Effector CD4-positive, alpha-beta T cell (primary cell): ENCODE measurements at regions not wholly inside any gene's neighbourhood (a gene's known extent, or its start where the extent isn't known, plus 50 kb on each side); places are given as distances from the start of the nearest gene placed in this dataset.
"Not testable (repeated sequence)": the region's sequence is repeated elsewhere in the genome, so short reads cannot be mapped to it uniquely, and the experiment has no call there.

Experiments used
- DNase-seq: peaks from one replicate; pipeline ENCODE4 v3.0.0-alpha.2; 2020

DNA sequence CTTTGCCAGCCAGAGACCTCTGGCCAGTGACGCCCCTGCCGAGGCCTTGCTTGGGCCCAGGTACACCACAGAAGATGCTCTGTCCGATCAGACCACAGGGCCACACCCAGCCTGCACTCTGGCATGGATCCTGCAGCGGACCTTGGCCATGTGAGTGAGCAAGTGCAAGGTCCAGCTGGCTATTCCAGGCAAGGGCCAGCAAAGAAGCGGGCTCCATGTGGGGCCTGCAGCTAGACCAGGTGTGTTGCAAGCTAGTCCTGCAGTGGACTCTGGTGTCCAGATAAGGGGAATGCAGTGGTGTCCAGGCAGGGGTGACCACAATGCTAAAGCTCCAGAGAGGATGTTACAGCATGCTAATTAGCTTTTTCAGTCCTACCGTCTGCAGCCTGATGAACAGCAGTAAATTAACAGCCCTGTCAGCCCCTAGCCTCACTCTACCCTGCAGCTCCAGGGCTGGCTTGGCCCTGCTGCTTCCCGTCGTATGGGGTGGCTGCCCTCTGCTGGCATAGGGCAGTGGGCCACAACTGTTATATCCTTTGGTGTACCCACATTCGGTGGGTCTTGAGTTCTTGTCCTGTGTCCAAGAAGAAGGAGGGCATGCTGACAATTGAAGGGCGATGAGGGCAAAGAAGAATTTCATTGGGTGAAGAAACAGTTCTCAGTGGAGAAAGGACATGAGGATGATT is 284.5 kb upstream of the POU5F2 start:
- DNase-seq: no peak

DNA sequence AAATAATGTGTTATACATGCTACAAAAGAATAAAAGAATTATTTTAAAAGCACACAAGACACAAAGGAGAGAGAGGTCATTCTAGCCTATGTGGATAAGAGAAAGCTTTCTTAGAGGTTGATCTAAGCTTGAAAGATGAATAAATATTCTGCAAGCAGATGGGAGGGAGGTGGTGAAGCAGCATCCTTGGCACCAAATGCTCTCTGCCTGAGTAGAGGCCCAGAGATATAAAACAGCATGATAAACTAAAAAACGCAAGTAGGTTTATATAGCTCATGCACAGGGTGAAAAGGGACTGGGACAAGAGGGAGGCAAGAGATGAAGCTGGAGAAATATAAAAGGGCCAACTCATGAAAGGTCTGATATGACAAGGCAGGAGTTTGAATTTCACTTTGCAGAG is 283.2 kb upstream of the POU5F2 start:
- DNase-seq: no peak

- DNase-seq: no peak
These were observed 282.7 kb upstream of the POU5F2 start for GRCh38 chr5:94024101-94024500.

GRCh38 chr5:94021246-94021645 is 279.8 kb upstream of the POU5F2 start:
- DNase-seq: no peak

- DNase-seq: no peak
These were observed 276.2 kb upstream of the POU5F2 start for GRCh38 chr5:94017579-94017978.

GRCh38 chr5:94010814-94011213 is 269.4 kb upstream of the POU5F2 start:
- DNase-seq: no peak

- DNase-seq: no peak
These were observed 267.8 kb upstream of the POU5F2 start for GRCh38 chr5:94009161-94009560.

DNA sequence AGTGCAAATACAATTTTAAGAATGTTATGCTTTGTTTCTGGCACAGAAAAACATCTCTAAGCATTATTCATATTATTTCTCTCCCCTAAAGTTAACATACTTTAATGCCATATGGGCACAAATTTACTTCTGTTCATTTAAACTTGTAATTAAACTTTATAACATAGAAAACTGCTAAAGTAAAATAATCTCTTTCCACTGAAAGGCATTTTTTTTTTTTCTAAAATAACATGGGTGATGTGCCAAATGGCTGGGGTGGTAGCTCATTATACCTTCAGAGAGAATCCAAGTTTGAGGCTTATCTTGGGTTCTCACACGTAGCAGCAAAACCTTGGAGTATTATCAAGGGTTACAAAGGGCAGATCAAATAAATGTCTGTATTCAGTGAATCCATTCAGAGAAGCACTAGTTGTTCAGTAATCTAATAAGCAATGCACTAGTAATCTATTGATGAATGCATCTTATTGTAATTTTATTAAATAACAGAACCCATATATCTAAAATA is 257.6 kb upstream of the POU5F2 start:
- DNase-seq: no peak

- DNase-seq: no peak
These were observed 256.2 kb upstream of the POU5F2 start for GRCh38 chr5:93997562-93997961.

DNA sequence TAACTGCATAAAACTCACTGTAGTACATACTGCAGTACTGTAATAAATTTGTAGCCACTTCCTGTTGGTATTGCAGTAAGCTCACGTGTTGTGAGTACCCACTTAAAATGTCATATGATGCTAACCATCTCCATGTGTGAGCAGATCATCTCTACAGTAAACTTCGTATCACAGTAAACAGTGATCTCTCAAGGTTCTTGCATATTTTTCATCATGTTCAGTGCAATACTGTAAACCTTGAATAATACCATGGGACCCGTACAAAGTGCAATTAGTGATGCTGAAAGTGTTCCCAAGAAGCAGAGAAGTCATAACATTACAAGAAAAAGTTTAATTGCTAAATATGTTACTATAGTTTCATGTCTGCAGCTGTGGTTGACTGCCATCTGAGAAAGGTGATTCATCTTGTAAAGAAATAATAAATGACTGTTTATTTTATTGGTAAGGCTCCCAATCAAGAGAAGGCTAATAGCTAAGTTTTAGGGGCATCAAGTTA is 253.8 kb upstream of the POU5F2 start:
- DNase-seq: no peak

GRCh38 chr5:93993161-93993560 is 251.8 kb upstream of the POU5F2 start:
- DNase-seq: no peak

DNA sequence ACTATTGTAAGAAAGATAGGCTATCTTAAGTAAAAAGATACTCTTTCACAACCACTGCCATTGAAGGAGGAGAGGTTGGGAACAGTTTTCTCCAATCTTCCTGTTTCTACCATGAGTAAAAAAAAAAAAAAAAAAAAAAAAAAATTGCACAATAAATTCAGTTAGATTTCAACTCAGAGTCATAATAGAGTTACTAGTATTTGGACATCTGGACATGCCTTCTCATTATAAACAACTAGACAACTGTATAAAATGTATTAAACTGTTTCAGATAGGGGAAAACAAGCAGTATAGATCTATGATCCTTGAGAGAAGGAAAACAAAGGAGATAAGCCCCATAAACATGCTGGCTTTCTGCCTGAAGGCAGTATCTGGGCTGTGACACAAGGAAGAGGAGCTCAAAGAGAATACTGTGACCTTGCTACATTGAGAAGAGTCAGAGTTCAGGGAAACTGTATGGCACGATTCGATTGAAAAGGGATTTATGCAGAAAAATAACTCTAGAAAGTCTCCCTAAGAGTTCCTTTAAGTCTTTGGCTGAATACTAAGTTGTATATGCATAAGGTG is 249.2 kb upstream of the POU5F2 start:
- DNase-seq: no peak

DNA sequence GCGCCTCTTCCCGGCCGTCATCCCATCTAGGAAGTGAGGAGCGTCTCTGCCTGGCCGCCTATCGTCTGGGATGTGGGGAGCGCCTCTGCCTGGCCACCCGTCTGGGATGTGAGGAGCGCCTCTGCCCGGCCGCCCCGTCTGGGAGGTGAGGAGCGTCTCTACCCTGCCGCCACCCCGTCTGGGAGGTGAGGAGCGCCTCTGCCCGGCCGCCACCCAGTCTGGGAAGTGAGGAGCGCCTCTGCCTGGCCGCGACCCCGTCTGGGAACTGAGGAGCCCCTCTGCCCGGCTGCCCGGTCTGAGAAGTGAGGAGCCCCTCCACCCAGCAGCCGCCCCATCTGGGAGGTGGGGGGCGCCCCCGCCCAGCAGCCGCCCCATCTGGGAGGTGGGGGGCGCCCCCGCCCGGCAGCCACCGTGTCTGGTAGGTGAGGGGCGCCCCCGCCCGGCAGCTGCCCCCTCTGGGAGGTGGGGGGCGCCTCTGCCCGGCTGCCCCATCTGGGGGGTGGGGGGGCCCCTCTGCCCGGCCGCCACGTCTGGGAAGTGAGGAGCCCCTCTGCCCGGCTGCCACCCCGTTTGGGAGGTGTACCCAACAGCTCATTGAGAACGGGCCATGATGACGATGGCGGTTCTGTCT is 244.7 kb upstream of the POU5F2 start:
- DNase-seq: not testable (repeated sequence)

DNA sequence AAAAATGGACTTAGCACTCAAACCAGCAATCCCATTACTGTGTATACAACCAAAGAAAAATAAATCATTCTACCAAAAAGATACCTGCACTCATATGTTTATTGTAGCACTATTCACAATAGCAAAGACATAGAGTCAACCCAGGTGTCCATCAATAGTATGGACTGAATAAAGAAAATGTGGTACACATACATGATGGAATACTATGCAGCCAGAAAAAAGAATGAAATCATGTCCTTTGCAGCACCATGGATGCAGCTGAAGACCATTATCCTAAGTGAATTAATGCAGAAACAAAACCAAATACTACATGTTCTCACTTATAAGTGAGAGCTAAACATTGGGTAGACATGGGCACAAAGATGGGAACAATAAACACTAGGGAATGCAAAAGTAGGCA is 236.8 kb upstream of the POU5F2 start:
- no peak for DNase-seq

DNA sequence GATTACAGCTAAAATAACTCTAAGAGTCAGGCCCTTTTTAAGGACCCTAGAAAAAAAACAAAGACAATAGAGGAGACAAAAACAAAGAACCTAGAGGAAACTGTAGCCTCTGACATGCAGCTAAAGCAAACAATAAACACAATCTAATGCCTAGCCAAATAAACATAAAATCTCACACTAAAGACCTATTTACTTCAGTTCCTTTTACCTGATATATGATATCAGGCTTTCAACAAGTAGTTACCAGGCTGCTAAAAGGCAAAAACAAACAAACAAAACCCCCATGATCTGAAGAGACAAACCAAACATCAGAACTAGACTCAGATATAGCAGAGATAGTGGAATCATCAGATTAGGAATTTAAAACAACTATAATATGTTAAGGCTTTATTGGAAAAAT is 226.5 kb upstream of the POU5F2 start:
- no peak for DNase-seq

DNA sequence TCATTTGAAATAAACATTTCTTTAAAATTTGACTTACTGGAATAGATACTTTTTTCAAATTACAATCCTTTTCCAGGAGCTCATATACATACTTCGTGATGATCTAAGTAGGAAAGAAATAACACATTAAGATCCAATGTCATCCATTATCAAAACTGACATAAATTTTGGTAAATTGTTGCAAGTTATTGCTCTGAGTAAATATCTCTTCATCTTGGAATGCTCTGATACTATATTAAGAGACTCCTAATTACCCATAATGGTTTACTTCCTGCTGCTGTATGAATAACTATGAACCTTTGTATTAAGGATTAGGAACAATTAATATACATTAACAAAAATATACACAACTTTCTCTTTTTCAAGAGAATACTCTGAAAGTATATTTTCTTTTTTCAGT is 223.0 kb upstream of the POU5F2 start:
- no peak for DNase-seq

DNA sequence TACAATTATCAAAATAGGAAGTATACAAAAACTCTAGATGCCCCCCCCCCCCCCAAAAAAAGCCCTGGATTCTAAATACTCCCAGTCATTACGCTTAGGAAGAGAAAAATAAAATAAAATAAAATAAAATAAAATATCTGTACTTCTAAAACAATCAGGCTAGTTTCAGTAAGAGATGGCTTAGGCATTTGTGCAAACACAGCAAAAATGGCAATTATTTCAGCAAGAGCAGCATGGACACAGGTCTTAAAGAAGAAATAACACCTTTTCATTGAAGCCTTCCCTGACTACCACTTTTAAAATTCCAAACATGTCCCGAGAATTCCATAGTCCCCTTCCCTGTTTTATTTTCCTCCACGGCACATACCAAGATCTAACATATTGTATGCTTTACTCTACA is 218.6 kb upstream of the POU5F2 start:
- no peak for DNase-seq

DNA sequence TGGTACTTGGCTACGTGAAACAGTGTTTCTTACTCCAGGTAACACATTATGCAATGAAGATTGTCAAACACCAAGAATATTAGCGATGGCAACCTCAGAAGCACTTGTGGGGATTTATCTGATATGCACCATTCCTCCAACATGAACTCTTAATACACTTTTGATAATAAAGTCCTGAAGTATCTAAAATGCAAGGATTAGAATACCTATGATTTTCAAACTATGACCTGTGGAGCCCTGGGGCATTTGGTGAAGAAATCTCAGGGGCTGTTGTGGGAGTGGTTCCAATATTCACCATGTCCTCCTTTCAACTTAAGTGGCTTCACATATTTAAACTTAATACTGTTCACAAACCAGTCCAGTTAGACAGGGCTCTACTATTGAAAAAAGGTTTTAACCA is 214.6 kb upstream of the POU5F2 start:
- DNase-seq: no peak

GRCh38 chr5:93954421-93955069 is 213.1 kb upstream of the POU5F2 start:
- DNase-seq: no peak

DNA sequence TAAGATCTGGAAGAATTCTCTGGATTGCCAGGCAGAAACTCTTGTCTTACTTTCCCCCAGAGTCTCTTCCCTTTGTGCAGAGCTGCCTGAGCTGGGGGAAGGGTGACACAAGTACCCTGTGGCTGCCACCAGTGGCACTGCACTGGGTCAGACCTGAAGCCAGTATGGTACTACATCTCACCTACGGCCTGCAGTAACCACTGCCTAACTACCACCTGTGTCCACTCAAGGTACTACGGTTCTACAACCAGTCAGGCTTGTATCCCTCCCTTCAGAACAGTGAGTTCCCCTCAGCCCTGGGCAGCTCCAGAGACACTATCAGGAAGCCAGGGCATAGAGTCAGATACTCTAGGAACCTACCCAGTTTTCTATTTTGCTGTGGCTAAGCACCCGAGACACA is 212.0 kb upstream of the POU5F2 start:
- no peak for DNase-seq

GRCh38 chr5:93941897-93942296 is 200.5 kb upstream of the POU5F2 start:
- no peak for DNase-seq

GRCh38 chr5:93933269-93933668 is 191.9 kb upstream of the POU5F2 start:
- DNase-seq: not testable (repeated sequence)

DNA sequence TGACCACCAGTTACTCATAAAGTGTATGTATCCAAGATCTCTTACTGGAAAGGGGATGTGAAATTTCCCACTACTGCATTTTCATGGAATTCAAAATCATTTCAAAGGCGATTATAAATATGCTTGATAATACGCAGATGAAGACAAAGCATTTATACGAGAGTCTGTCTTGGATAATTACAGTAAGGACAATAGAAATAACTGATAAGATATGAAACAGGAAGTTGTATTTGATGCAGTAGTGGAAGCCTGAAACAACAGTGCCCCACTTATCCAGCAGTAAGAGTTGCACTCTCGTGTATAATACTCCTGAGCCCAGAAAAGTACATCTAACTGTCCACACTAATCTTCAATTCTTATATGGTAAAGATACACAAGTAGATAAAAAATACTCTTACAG is 188.7 kb upstream of the POU5F2 start:
- no peak for DNase-seq

- DNase-seq: no peak
These were observed 187.7 kb upstream of the POU5F2 start for GRCh38 chr5:93929131-93929530.
